ENCODE measurements at regions not wholly inside any gene's neighbourhood (a gene's known extent, or its start where the extent isn't known, plus 50 kb on each side); places are given as distances from the start of the nearest gene placed in this dataset.

GRCh38 chr17:77473615-77474226, 333.0 kb downstream of the SEC14L1 start:
- no peak for DNase-seq (ENCODE audit: extremely low spot score, unreplicated experiment)
- Mint-ChIP-seq H3K36me3 (ENCODE audit: unreplicated experiment) (peaks cover 7% of the 10 kb centered on the region), H3K27me3 (ENCODE audit: unreplicated experiment) (no peaks in the 10 kb centered on the region), H3K9me3 (ENCODE audit: unreplicated experiment) (no peaks in the 10 kb centered on the region), H3K4me1 (ENCODE audit: unreplicated experiment) (peaks cover 94% of the 10 kb centered on the region), H3K4me3 (ENCODE audit: unreplicated experiment) (peak overlapping the region; percentile 6), H3K27ac (ENCODE audit: unreplicated experiment) (peak overlapping the region; percentile 84)
- TF ChIP-seq CTCF (IDR thresholded peaks at IDR 0.05), result no peak

GRCh38 chr17:77474292-77474988, 333.7 kb downstream of the SEC14L1 start:
- TF ChIP-seq CTCF (IDR thresholded peaks at IDR 0.05), result no peak
- no peak for DNase-seq (ENCODE audit: extremely low spot score, unreplicated experiment)
- peaks cover 96% of the 10 kb centered on the region for H3K4me1 Mint-ChIP-seq (ENCODE audit: unreplicated experiment)
- H3K27me3 Mint-ChIP-seq (ENCODE audit: unreplicated experiment), result no peaks in the 10 kb centered on the region
- no peak overlapping the region for H3K4me3 Mint-ChIP-seq (ENCODE audit: unreplicated experiment)
- peak overlapping the region; percentile 84 for H3K27ac Mint-ChIP-seq (ENCODE audit: unreplicated experiment)
- peaks cover 7% of the 10 kb centered on the region for H3K36me3 Mint-ChIP-seq (ENCODE audit: unreplicated experiment)
- H3K9me3 Mint-ChIP-seq (ENCODE audit: unreplicated experiment), result no peaks in the 10 kb centered on the region

GRCh38 chr17:77475016-77475976, 334.5 kb downstream of the SEC14L1 start:
- no peaks in the 10 kb centered on the region for H3K27me3 Mint-ChIP-seq (ENCODE audit: unreplicated experiment)
- peaks cover 100% of the 10 kb centered on the region for H3K4me1 Mint-ChIP-seq (ENCODE audit: unreplicated experiment)
- H3K27ac Mint-ChIP-seq (ENCODE audit: unreplicated experiment), result peak overlapping the region; percentile 97
- DNase-seq (ENCODE audit: extremely low spot score, unreplicated experiment), result no peak
- no peak for TF ChIP-seq CTCF (IDR thresholded peaks at IDR 0.05)
- peaks cover 2% of the 10 kb centered on the region for H3K36me3 Mint-ChIP-seq (ENCODE audit: unreplicated experiment)
- H3K4me3 Mint-ChIP-seq (ENCODE audit: unreplicated experiment), result peak overlapping the region; percentile 50
- no peaks in the 10 kb centered on the region for H3K9me3 Mint-ChIP-seq (ENCODE audit: unreplicated experiment)

GRCh38 chr17:77476006-77476405, 335.2 kb downstream of the SEC14L1 start:
- H3K4me1 Mint-ChIP-seq (ENCODE audit: unreplicated experiment), result peaks cover 100% of the 10 kb centered on the region
- no peak for DNase-seq (ENCODE audit: extremely low spot score, unreplicated experiment)
- TF ChIP-seq CTCF (IDR thresholded peaks at IDR 0.05), result no peak
- no peak overlapping the region for H3K4me3 Mint-ChIP-seq (ENCODE audit: unreplicated experiment)
- no peaks in the 10 kb centered on the region for H3K9me3 Mint-ChIP-seq (ENCODE audit: unreplicated experiment)
- peak overlapping the region; percentile 97 for H3K27ac Mint-ChIP-seq (ENCODE audit: unreplicated experiment)
- no peaks in the 10 kb centered on the region for H3K36me3 Mint-ChIP-seq (ENCODE audit: unreplicated experiment)
- no peaks in the 10 kb centered on the region for H3K27me3 Mint-ChIP-seq (ENCODE audit: unreplicated experiment)

Measured in osteocyte (in vitro differentiated cells).